HG03103 (cell line): ENCODE measurements at regions not wholly inside any gene's neighbourhood (a gene's known extent, or its start where the extent isn't known, plus 50 kb on each side); places are given as distances from the start of the nearest gene placed in this dataset.
A peak's percentile ranks its signal among the peaks of the same experiment; 100 is the strongest.
"Not testable (repeated sequence)": the region's sequence is repeated elsewhere in the genome, so short reads cannot be mapped to it uniquely, and the experiment has no call there.

Experiments used
- ATAC-seq: cut with Tn5 transposase; IDR thresholded peaks from one replicate; pipeline ENCODE4 v1.9.1; 2021; ENCODE audit warnings: low read depth; ENCODE audit not compliant: unreplicated experiment

DNA sequence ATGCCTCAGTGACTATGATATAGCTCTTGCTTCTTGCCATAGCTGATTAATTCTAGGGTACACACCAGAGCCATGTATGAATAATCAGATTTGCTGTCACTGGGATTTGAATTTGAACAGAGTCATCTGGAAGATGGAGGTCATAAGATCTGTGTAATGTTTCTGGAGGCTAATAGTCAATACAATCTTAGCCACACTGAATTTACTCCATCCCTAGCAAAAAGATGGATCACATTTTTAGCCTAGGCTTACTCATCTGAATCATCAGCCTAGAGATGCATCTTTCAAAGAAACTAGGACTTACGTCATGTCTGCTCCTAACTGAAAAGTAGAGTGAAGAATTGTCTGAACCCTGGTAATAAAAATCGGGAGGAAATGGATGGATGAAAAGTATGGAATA lies 142.3 kb upstream of the ZNF804B start:
- no peak for ATAC-seq

DNA sequence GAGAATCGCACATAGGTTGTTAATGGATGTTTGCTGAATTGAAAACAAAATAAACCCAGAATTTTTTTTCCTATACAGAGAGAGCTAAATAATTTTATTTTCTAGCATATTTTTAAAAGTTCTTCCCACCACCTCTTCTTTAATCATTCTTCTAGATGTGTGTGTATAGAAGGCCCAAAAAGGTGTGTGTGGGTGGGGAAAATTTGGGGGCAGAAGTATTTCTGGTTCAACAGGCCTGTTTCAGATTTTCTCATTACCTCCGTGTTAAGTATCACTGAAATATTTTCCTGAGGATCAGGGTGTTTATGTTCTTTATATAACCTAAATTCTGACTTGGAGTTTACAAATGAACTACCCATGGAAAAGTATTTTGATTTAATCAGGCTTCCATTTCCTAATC lies 144.2 kb upstream of the ZNF804B start:
- no peak for ATAC-seq

DNA sequence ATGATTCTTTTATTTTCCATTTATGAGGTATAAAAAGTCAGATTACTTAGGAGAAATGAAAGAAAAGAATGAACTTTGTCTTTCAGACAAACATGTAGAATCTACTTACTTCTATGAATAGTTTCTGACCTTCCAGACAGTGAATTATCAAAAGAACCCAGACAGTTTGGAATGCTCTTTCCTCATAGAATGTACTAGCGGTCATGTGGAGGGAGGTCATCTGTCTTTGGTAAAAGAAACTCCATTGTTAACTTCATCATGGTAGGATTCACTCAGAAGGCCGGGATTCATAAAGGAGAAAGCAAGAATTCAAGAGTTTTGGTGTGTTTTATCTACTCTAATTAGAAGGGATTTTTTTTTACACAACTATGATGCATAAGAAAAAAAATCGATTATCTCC lies 144.8 kb upstream of the ZNF804B start:
- no peak for ATAC-seq

DNA sequence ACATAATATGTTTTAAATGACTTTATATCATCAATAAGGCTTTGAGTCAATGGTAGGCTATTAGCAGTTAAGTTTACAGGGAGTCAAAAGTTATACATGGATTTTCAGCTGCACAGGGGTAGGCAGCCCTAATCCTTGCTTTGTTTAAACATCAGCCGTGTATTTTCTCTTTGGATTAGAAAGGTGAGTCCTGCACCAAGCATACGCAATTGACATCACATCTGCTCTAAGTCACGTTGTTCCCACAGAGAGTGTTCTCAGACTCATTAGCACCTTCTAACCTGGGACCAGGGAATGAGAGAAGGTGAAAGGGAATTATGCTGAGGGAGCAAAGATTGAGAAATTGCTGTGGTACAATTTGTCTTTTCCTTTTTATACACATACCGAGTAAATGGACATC lies 148.6 kb upstream of the ZNF804B start:
- ATAC-seq, result no peak

DNA sequence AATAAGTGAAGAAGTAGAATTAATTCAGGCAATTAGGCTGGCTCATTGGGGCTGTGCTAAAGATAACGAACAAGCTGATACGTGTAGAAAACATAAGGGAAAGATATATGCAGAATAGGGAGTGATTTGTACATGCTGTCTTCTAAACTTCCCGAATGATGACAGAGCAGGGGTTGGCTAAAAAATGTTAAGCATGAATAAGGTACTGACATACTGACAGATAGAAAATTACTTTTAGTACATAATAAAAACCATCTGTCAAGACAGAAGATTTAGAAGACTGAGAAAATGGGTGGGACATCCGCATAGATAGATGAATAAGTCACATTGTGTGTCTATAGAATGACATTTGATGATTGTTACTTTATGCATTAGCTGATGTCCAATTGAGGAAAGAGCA lies 158.8 kb upstream of the ZNF804B start:
- ATAC-seq, result no peak

DNA sequence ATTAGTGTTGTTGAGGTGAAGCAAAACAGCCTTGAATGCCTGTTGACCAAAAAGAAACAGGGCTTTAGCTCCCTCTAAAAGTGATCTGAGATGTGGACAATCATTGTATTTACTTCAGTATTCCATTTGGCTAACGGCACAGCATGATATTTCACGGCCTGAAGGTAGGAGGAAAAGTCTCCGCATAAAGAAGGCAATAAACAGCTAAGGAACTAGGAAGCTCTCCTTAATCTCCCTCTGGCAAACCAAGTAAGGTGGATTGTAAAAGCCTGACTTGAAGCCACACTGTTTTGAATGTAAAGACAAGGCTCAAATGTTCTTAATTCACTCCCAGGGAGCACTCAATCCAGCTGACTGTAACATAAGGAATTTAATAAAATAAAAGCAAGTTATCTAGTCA lies 160.0 kb upstream of the ZNF804B start:
- no peak for ATAC-seq

DNA sequence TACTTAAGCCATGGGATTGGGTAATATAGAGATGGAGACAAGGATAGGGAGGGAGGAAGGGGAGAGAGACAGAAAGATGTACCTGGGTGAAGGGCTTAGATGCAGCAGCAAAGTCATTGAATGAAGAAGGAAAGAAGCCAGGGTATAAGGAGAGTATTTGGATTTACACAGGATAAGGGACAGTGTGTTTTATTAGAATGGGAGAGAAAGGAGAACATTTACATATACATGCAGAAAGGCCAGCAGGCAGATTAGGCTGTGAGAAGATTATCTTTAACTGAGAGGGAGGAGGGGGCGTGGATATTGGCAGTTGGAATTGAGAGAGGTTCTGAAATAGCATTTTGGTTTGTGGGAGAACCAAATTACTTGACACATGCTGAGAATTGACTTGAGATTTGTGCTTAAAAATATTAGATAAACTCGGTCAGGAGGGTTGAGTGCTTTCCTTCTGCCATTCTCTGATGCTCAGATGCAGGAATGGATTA lies 161.5 kb upstream of the ZNF804B start:
- ATAC-seq, result no peak

DNA sequence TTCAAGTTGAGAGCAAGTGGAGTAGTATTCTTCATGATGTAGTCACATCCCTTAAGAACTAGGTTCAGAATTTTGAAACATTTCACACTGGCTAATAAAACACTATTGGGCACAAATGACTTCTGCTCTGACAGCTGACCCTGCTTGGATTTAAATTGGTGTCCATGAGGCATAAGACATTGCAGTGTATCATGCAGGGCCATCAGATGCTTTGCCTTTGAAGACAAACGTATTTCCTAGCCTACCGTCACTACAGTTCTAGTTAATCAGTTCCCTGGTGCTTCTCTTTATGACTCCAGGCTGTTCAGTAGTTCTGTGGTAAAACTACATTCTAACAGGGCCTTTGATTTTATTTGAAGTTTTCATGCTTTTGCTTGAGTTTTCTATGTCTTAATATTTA lies 168.5 kb upstream of the ZNF804B start:
- no peak for ATAC-seq

DNA sequence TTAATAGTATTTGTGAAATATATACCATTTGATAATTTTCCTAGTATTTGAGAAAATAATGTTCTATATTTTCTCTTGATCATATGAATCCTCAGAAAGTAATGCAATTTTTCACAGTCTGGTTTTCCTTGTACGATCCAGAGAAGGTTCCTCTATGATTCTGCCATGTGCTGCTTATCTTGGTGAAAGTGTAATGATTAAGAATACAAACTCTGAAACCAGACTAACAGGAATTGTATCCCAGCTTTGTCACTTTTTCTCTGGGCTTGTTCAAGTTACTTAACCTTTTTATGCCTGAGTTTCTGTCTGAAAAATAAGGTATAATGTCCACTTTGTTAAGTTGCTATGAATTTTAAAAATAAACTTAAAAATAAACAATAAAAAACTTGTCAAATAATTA lies 169.6 kb upstream of the ZNF804B start:
- ATAC-seq, result no peak

DNA sequence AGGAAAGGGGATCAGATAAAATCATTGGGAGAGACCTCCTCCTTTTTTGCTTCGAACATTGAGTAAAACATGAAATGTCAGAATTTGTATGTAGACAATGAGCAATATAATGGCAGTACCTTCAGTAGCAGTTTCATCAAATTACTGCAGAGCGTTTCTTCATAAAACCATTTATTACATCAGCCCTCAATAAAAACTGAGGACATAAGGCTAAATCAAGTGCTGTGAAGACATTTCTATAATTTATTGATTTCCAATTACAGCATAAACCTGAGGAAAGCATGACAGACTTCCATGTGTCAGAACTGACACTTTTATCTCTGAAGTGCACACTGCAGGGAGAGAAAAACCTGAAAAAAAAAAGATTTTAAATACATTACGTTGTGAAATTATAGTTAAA lies 172.6 kb upstream of the ZNF804B start:
- ATAC-seq, result no peak

DNA sequence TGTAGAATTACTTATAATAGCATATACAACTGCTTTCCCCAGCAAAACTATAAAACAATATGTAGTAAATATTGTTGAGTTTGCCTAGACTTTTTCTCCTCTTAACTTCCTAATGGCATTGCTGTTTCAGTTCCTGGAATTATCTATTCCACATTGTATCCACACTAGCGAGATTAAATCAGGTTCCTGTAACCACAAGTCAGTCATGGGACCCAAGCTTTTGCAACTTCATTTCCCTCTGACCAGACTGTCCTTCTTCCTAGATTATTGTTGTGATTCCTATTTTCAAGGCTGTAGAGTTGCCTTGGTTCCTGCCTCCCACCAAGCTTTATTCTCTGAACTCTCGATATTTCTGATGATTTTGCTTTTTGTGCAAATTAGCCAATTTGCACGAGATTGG lies 173.3 kb upstream of the ZNF804B start:
- no peak for ATAC-seq

DNA sequence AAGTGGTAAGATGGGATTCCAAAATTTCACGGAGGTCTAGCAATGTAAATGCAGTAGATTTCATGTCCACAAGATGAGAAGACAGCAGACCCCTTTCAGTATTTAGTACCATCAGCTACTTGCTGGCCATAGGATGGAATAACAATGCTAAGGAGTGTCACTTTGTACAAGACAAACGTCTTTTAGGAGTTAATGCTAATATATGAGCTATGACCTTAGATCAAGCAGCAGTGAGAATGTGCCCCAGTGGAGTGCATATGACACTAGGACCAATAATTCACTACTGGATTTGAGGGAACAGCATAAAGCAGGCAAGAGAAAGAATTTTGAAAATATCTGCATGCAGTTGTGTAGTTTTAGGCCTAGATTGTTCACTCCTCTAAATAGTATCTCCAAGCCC lies 182.8 kb upstream of the ZNF804B start:
- no peak for ATAC-seq

DNA sequence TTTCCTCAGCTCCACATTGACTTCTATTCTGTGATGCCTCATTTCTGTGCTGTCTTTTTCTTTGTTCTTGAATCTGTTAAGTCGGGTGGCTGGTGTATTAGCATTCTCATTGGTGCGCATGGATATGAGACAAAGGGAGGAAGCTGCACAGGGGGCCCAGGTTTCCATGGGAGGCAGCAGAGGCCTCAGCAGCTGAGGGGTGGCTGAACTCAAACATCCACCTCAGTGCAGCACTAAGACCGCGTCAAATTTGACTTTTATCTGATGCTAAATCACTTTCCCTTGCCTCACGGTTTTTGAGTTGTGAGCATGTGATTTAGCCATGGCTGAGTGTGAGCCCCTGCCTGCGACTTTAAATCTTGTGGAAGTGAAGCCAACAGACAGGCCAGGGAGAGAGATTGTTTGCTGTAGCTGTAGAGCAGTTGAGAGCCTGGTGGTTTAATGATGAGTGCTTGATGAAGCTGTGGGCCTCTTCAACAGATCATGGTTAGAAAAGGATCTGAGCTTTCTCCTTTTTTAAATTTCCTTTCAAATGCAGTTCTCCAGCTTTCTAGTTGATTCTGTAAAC lies 193.3 kb upstream of the ZNF804B start:
- ATAC-seq, result no peak

DNA sequence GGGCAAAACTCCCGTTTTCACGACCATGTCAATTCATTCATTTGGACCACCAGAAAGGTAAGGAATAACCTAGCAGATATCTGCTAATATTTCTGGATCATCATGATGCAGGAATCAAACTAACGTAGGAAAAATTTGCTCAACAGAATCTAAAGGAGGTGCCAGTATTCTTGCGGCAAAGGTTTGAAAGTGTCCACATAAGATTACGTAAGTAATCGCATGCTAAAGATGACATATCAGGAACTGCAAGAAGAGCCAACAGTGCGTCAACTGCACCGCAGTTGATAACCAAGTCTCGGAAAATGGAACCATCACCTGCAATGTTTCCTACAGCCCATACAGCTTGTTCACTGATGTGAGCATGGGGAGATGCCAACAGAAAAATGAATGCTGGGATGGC lies 194.1 kb upstream of the ZNF804B start:
- ATAC-seq, result no peak

DNA sequence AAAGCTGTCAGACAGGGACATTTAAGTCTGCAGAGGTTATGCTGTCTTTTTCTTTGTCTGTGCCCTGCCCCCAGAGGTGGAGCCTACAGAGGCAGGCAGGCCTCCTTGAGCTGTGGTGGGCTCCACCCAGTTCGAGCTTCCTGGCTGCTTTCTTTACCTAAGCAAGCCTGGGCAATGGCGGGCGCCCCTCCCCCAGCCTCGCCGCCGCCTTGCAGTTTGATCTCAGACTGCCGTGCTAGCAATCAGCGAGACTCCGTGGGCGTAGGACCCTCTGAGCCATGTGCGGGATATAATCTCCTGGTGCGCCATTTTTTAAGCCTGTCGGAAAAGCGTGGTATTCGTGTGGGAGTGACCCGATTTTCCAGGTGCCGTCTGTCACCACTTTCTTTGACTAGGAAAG lies 203.1 kb upstream of the ZNF804B start:
- ATAC-seq, result not testable (repeated sequence)

DNA sequence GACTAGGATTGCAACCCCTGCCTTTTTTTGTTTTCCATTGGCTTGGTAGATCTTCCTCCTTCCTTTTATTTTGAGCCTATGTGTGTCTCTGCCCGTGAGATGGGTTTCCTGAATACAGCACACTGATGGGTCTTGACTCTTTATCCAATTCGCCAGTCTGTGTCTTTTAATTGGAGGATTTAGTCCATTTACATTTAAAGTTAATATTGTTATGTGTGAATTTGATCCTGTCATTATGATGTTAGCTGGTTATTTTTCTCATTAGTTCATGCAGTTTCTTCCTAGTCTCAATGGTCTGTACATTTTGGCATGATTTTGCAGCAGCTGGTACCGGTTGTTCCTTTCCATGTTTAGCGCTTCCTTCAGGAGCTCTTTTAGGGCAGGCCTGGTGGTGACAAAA lies 204.7 kb upstream of the ZNF804B start:
- not testable (repeated sequence) for ATAC-seq

DNA sequence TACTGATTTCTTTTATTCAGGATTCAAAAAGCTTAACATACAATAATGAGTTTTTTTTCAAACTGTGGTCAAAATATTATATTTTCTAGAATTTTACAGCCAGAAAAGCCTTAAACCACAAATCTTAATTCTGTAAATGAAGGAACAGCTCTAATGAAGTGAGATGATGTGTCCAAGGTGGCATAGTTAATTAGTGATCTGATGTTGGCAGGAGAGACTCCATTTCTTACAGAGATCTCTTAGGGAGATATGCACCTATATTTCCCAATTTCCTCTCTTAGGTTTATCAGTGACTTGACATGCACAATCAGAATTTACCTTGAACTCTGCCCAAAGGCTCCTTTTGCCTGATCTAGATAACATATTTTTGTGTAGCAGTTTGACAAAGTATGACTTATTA lies 211.1 kb upstream of the ZNF804B start:
- no peak for ATAC-seq

DNA sequence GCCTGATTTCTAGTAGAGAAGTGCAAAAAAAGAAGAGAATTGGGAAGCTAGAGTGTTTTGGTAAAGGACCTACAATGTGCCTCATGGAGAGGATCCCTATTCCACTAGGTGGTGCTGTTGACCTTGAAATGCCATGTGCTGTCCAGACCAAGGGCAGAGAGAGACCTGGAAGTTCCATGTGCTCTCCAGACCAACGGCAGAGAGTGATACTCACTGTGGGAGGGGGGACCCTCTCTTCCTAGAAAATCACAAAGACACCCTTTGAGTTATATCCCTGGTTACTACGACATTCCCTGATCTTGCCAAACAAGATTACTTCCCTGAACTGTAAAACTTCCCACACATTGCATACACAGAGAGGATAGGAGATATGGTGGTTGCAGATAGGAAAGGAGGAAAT lies 212.7 kb upstream of the ZNF804B start:
- ATAC-seq, result peak; percentile 57

DNA sequence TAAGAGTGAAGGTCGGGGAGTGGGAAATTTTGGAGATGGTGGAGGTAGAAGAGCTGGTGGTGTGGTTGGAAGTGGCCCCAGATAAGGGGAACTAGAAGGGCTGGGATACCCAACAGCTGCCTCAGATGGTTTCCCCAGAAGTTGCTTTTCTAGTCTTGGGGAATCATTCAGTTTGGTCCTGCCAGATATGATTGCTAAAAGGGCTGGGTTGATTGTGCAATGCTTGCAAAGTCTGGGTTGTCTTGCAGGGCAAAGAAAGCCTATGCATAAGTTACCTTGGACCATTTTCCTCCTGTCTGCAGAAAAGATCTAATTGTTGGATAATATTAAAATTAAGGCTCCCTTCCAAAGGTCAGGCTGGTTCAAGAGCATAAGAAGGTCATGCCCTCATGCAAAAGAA lies 213.8 kb upstream of the ZNF804B start:
- no peak for ATAC-seq

DNA sequence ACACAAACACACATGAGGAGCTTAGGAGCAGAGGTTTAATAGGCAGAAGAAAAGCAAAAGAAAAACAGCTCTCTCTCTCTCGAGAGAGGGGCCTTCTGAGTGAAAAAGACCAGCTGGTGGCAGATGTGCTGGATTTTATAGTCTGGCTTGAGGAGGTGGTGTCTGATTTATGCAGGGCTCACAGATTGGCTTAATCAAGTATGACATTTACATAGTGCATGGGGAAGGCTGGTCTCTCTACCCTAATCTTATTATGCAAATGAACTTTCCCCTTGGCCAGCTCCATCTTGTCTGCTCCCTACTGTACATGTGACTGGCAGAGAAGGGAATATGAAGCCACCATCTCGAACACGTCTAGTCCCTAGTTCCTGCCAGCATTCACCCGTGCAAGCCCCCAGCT lies 219.5 kb upstream of the ZNF804B start:
- ATAC-seq, result no peak

DNA sequence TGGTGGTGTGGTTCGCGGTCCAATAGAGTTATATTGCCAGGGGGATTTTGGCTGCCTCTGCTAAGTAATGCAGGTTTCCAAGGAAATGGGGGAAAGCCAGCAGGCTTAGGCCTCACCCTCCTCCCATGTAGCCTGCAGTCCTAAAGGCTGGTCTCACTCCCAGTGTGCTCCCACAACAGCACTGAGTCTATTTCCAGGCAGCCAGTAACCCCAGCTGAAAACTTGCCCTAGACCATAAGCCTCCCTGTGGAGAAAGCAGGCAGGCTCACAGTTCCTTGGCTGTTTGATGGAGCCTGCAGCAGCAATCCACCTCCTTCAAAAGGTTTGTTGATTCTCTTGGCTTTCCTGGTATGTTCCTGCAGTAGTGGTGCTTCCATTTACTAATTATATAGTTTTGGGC lies 220.0 kb upstream of the ZNF804B start:
- ATAC-seq, result no peak

DNA sequence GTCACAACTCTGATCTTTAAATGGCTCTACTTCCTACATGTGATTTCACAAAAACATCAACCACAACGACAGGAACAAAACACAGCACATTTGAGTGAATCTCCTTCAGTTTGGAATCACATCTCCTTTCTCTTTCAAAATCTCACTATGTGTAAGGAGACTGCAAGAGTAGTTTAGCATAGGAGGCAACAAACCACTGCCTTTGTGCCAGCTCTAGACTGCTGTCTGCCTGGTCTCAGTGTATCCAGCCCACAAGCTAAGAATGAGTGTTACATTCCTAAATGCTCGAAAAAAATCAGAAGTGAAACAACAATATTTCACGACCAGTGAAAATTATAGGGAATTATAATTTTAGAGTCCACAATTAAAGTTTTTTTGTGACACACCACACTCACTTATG lies 217.0 kb upstream of the STEAP4 start:
- ATAC-seq, result no peak

DNA sequence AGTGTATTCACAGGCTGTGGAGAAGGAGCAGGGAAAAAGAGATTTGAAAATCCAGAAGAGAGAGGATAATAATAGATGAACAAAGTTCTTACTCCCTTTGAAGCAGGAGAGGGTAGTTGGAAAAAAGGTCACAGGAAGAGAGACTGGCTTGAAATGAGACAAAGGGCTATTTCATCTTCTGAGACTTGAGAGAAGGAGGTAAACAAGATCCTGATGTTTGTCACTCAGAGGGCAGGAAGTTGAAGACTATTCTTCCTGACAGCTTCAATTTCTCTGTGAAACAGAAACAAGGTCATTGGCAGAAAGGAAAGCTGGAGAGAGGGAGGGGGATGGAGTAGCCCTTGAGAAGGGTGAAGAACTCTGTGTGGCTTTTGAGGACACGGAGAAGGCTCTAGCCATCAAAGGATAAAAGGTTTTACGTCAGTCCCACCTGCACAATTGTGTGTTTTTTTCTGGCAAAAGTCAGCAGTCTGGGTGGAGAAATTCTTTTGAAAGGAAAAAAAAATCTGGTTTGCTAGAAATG lies 216.1 kb upstream of the STEAP4 start:
- no peak for ATAC-seq
